HL-60 (cell line): ENCODE measurements at regions not wholly inside any gene's neighbourhood (a gene's known extent, or its start where the extent isn't known, plus 50 kb on each side); places are given as distances from the start of the nearest gene placed in this dataset.

ENCODE experiments used
- GABPA ChIP-seq: IDR thresholded peaks from 2 replicates; pipeline ENCODE4 v1.6.1; 2012; ENCODE audit warnings: low read depth
- POLR2AphosphoS5 ChIP-seq: IDR thresholded peaks from 2 replicates; pipeline ENCODE4 v1.6.1; 2012; ENCODE audit warnings: low read depth
- TF ChIP-seq, protein P1 (sequence below): IDR thresholded peaks from one replicate; pipeline ENCODE4 v1.5.1; 2011; ENCODE audit warnings: low read length, control low read depth, inconsistent platforms; ENCODE audit not compliant: insufficient read depth

DNA sequence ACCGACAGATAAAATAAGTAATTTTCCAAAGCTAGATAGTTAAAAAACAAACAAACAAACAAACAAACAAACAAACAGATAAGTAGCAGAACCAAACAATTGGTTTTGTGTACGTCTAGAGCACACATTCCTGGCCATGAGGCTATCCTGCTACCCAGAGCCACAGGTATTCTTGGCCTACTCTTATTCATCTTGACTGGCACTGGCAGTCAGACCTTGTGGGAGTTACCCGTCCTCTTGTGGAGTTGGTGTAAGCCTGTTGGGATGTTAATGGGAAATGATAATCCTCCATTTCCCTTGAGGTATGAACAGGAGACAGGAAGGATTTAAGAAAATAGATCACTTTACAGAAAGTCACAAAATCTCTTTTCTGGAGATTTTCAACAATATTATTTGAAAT, 142.4 kb upstream of the MEOX2 start:
- TF ChIP-seq, protein P1, sequence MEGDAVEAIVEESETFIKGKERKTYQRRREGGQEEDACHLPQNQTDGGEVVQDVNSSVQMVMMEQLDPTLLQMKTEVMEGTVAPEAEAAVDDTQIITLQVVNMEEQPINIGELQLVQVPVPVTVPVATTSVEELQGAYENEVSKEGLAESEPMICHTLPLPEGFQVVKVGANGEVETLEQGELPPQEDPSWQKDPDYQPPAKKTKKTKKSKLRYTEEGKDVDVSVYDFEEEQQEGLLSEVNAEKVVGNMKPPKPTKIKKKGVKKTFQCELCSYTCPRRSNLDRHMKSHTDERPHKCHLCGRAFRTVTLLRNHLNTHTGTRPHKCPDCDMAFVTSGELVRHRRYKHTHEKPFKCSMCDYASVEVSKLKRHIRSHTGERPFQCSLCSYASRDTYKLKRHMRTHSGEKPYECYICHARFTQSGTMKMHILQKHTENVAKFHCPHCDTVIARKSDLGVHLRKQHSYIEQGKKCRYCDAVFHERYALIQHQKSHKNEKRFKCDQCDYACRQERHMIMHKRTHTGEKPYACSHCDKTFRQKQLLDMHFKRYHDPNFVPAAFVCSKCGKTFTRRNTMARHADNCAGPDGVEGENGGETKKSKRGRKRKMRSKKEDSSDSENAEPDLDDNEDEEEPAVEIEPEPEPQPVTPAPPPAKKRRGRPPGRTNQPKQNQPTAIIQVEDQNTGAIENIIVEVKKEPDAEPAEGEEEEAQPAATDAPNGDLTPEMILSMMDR: no peak
- TF ChIP-seq POLR2AphosphoS5: no peak
- no peak for TF ChIP-seq GABPA
